HG02973 (cell line): ENCODE measurements at regions not wholly inside any gene's neighbourhood (a gene's known extent, or its start where the extent isn't known, plus 50 kb on each side); places are given as distances from the start of the nearest gene placed in this dataset.

ENCODE experiments used
- ATAC-seq: cut with Tn5 transposase; IDR thresholded peaks from one replicate; pipeline ENCODE4 v1.9.1; 2021; ENCODE audit warnings: moderate library complexity; ENCODE audit not compliant: unreplicated experiment

GRCh38 chr6:98579079-98579478 is 255.3 kb upstream of the POU3F2 start:
- ATAC-seq: no peak

- ATAC-seq: no peak
These were observed 254.4 kb upstream of the POU3F2 start for GRCh38 chr6:98579941-98580340.

DNA sequence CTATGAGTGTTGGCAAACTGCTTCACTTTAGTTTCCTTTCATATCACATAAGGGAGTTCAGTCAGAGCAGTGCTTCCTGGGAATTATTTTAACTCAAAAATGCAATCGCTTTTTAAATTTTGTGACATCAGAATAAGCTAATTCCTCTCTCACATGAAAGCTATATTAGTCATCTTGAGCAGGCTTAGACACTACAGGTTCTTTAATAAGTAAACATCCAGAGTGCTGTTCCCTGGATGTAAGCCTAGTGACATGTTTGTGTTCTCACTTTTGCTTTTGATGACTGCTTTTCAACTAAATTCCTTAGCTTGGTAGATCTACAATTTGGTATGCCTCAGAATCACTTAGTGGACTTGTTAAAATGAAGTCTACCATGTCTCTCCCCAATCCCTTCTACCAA is 252.7 kb upstream of the POU3F2 start:
- ATAC-seq: no peak

DNA sequence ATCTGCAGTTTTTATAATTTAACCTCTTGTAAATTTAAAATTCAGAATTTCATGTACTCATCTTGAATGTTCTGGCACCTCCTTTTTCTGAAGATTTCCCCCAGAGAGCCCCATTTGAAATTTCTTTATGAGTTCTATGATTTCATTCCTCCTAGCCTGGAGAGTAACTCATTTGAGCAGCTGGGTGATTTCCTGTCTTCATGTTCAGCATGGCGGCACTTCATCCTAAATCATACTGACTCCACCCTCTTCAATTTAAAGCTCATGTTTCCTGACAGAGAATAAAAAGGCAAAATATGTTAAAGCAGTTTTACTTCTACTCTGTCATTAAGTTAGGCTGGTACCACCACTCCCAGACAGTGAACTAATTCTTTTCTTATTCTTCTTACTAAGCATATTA is 250.9 kb upstream of the POU3F2 start:
- no peak for ATAC-seq

DNA sequence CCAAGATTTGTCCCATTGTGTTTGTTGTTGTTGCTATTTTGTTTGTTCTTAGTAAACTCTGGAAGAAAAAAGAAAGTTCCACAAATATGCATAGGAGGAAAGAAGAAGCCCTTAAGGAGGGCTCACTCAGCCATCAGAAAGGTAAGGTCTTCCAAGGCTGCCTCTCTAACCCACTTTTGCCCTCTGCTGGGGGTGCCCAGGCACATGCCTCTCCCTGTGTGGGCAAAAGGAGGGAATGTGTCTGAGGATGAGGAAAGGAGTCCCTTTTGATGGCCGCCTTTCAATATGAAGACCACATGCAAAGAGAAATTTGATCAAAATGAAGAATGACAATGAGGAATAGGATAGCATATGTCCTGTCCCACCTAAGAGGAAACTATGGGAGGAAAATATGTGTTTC is 248.2 kb upstream of the POU3F2 start:
- no peak for ATAC-seq

- no peak for ATAC-seq
These were observed 246.8 kb upstream of the POU3F2 start for GRCh38 chr6:98587555-98587954.

DNA sequence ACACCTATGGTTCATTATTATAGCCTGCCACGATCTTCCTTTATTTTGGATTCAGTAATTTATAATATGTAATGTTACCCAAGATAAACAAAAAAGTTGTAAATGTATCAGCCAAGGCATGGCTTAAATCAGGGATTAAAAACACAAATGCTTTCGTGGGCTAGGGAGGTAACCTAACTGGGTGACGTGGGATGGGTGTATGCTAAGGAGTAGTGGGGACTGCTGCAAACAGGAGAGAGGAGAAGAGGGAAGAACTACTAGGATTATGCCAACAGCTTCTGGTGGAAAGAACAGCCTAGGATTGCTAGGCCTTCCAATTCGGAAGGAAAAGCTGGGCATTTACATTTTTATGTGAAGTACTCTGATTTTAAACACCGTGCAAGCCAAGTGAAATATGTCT is 244.8 kb upstream of the POU3F2 start:
- no peak for ATAC-seq

GRCh38 chr6:98590136-98590681 is 244.2 kb upstream of the POU3F2 start:
- no peak for ATAC-seq

DNA sequence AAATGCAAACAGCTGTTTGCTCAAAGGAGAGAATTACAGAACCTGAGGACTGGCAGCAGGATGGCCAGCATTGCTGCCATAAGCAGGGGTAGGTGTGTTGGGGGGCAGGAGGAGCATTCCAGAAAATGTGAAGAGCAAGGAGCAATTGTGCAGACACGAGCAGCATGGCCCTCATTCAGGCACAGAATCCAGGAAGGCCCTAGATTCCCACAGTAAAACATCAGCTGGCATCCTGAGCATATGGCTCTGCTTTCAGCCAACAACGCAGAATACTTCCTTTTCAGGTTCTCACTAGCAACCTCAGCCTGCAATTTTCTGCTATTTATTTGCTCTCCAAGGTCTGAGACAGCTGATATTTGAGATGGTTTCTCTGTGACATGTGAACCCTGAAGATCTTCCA is 243.4 kb upstream of the POU3F2 start:
- no peak for ATAC-seq

- no peak for ATAC-seq
These were observed 240.7 kb upstream of the POU3F2 start for GRCh38 chr6:98593676-98594075.

DNA sequence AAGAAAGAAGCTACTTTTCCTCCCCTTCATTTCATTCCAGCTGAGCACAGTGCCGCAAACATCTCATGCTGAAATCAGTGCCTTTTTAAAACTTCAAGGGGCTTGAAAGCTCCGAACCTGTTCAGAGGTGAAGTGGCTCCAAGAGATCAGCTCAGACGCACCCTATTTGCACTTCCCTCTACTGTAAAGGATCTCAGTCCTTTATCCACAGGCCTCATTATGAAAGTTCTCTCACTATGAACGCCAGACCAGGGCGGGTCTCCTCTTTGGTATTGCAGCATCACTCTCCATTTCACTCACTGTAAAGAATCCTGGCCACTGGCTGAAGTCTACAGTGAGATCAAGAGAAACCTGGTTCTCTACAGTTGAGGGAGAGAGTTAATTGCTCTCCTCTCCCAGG is 232.7 kb upstream of the POU3F2 start:
- no peak for ATAC-seq

- ATAC-seq: no peak
These were observed 228.7 kb upstream of the POU3F2 start for GRCh38 chr6:98605705-98606104.

DNA sequence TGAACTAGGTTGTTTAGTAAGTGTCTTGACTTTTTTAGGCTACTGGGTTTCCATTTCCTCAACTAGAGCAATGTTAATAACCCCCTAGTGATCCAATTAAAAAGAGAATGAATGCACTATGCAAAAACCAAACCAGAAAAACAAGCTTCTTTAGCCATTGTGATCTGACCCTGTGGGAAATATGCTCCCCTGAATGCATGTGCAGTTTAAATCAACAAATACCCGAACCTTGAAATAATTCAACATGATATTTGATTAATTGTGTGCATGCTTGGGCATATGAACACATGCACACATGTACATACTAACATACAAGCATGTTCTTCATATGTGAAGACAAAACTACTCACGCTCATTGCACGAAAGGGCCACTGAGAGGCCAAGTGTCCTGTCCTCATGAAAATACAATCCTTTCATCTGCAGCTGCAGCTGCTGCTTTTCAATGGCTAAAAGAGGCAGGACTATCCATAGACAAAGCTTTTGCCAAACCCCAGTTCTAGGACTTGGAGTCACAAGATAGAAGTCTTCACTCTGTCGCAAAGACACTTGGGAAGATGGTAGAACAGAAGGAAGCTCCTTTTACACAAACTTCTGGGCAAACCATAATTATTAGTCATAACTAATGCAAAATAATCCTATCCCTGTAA is 207.1 kb upstream of the POU3F2 start:
- no peak for ATAC-seq

- no peak for ATAC-seq
These were observed 200.5 kb upstream of the POU3F2 start for GRCh38 chr6:98633886-98634285.

DNA sequence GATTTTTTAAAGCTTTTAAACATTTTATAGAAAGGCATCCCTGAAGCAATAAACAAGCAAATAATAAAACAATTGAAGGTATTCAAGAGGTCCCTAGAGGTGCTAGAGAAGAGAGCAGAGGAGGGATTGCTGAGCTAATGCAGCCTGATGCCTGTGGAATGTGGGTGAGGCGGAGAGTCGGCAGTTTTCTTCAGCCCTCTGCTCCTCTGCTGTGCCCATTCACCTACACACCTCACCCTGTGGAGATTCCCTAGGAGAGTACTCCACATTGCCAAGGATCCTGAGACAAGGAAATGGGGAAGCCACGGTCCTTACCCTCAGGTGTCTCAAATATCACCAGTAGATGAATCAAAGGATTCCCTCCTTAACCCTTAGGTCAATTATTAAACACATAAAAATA is 199.8 kb upstream of the POU3F2 start:
- no peak for ATAC-seq

- ATAC-seq: no peak
These were observed 199.2 kb upstream of the POU3F2 start for GRCh38 chr6:98635191-98635590.

DNA sequence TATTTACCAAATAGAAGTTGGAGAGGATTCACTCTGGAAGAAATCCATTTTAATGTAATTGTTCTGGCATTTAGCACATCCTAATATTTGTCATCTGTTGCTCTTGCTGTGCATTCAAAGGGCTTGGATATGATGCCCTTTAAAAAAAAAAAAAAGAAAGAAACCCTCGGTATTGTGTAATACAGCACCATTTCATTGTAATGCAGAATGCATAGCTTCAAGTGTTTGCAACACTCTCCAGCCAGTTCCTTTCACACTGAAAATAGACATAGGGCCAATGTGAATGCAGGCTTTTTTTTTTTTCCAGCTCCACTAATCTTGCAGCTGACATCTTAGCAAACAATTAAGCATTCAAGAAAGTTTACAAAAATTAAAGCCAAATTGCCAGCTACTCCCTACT is 197.4 kb upstream of the POU3F2 start:
- ATAC-seq: no peak

GRCh38 chr6:98639089-98639635 is 195.2 kb upstream of the POU3F2 start:
- no peak for ATAC-seq

- no peak for ATAC-seq
These were observed 194.0 kb upstream of the POU3F2 start for GRCh38 chr6:98640366-98640765.

GRCh38 chr6:98641949-98642719 is 192.2 kb upstream of the POU3F2 start:
- ATAC-seq: no peak

DNA sequence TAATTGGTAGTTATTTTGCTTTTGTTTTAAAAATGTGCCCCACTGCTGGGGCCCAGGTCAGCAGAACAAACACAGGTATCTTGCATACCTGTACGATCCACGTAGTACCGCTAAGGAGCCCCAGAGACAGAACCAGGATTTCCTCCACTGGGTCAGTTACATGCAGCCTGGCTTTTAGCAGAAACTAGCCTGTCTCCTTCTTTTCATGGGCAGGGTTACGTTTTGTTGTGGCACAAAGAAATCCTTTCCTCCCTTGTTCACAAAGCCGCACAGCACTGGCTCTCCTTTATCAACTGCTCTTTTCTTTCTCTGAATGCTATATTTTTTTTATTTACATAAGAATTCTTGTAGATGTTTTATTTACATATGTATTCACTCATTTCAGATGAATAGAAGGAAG is 190.3 kb upstream of the POU3F2 start:
- ATAC-seq: no peak

DNA sequence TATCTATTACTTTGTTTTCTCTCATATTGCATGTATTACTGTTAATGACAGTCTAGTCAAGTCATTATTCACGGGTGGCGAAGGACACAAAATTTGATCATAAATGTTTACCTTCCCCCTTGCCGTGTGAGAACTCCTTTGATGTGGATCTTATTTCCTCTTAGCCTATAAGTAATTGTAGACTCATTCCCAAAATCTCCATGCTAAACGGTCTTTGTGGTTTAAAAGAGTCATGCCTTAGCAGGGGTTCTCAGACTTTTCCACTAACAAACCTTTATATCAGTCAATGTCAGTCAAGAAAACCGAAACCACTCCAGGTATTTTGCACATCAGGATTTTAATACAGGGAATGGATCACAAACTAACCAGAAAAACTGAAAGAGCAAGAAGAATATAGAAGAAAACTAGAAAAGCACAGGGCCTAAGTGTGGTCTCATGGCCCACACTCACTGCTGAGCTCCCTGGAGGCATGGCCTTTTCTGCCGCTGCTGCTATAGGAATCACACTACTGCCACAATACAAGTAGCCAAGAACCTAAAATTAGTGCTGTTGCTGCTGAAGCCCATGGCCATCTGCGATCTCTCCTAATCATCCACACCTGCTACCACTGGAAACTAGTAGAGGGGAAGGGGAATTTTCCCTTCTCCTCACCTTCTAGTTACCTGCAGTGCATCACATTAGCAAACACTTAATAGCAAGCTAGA is 186.0 kb upstream of the POU3F2 start:
- no peak for ATAC-seq
